ENCODE measurements at regions not wholly inside any gene's neighbourhood (a gene's known extent, or its start where the extent isn't known, plus 50 kb on each side); places are given as distances from the start of the nearest gene placed in this dataset.

- WGBS, 4 donors, result 89 to 92% (median 92%) methylated on average over 6 of the region's 6 CpGs
- DNase-seq (no peak), ATAC-seq (no peak)
- peaks cover 0 to 4% (median 0%) of the 10 kb centered on the region in 12 donors for H3K9me3 ChIP-seq
- no peaks in the 10 kb centered on the region for H3K27me3 ChIP-seq
- no peaks in the 10 kb centered on the region for H3K36me3 ChIP-seq
- H3K27ac ChIP-seq, result no peak overlapping the region
- H3K4me1 ChIP-seq, result no peaks in the 10 kb centered on the region
- H3K4me3 ChIP-seq, result no peak overlapping the region
- TF ChIP-seq CTCF (IDR thresholded peaks at IDR 0.05) (no peak), POLR2A (IDR thresholded peaks at IDR 0.05) (no peak)
- intact Hi-C loops (cut with DNase I), result no loop called here
These were observed 1435.4 kb upstream of the LRRTM1 start for GRCh38 chr2:81739966-81740365.

GRCh38 chr2:81734981-81735380 lies 1430.4 kb upstream of the LRRTM1 start:
- Histone ChIP-seq H3K4me3 (no peak overlapping the region), H3K27ac (no peak overlapping the region), H3K4me1 (no peaks in the 10 kb centered on the region), H3K27me3 (no peaks in the 10 kb centered on the region), H3K36me3 (no peaks in the 10 kb centered on the region), H3K9me3 (peaks cover 0 to 4% (median 0%) of the 10 kb centered on the region in 12 donors)
- 92 to 96% (median 95%) methylated on average over 1 of the region's 1 CpG for WGBS, 4 donors
- intact Hi-C loops (cut with DNase I), result no loop called here
- no peak for ATAC-seq
- no peak for DNase-seq
- TF ChIP-seq POLR2A (IDR thresholded peaks at IDR 0.05) (no peak), CTCF (IDR thresholded peaks at IDR 0.05) (no peak)

- H3K27ac ChIP-seq, result no peak overlapping the region
- H3K9me3 ChIP-seq, result no peaks in the 10 kb centered on the region
- intact Hi-C loops (cut with DNase I), result no loop called here
- 42 to 54% (median 47%) methylated on average over 2 of the region's 2 CpGs for WGBS, 4 donors
- no peaks in the 10 kb centered on the region for H3K36me3 ChIP-seq
- TF ChIP-seq POLR2A (IDR thresholded peaks at IDR 0.05) (no peak), CTCF (IDR thresholded peaks at IDR 0.05) (no peak)
- DNase-seq (no peak), ATAC-seq (no peak)
- H3K27me3 ChIP-seq, result no peaks in the 10 kb centered on the region
- no peak overlapping the region for H3K4me3 ChIP-seq
- H3K4me1 ChIP-seq, result no peaks in the 10 kb centered on the region
These were observed 1410.3 kb upstream of the LRRTM1 start for GRCh38 chr2:81714817-81715216.

- WGBS, 4 donors, result 81 to 92% (median 86%) methylated on average over 2 of the region's 2 CpGs
- Histone ChIP-seq H3K27ac (no peak overlapping the region), H3K4me3 (no peak overlapping the region), H3K36me3 (no peaks in the 10 kb centered on the region), H3K27me3 (no peaks in the 10 kb centered on the region), H3K9me3 (no peaks in the 10 kb centered on the region), H3K4me1 (no peaks in the 10 kb centered on the region)
- TF ChIP-seq POLR2A (IDR thresholded peaks at IDR 0.05) (no peak), CTCF (IDR thresholded peaks at IDR 0.05) (no peak)
- ATAC-seq (no peak), DNase-seq (no peak)
- intact Hi-C loops (cut with DNase I), result no loop called here
These were observed 1402.3 kb upstream of the LRRTM1 start for GRCh38 chr2:81706856-81707255.

All from heart left ventricle (tissue), 16 donors.